GM03348 (cell line): ENCODE measurements at regions not wholly inside any gene's neighbourhood (a gene's known extent, or its start where the extent isn't known, plus 50 kb on each side); places are given as distances from the start of the nearest gene placed in this dataset.
A peak's percentile ranks its signal among the peaks of the same experiment; 100 is the strongest.

Experiments
- DNase-seq: peaks from one replicate; pipeline ENCODE4 v3.0.0; 2012; ENCODE audit warnings: low spot score

- no peak for DNase-seq
Observed at GRCh38 chr3:135867911-135868310, 97.6 kb upstream of the PPP2R3A start.

GRCh38 chr3:135868801-135869200, 96.7 kb upstream of the PPP2R3A start:
- DNase-seq = no peak

- no peak for DNase-seq
Observed at GRCh38 chr3:135869439-135870105, 96.0 kb upstream of the PPP2R3A start.

GRCh38 chr3:135871311-135871710, 94.2 kb upstream of the PPP2R3A start:
- DNase-seq = no peak

GRCh38 chr3:135874035-135874434, 91.5 kb upstream of the PPP2R3A start:
- no peak for DNase-seq

GRCh38 chr3:135878501-135878900, 87.0 kb upstream of the PPP2R3A start:
- DNase-seq = no peak

- DNase-seq = no peak
Observed at GRCh38 chr3:135885885-135886284, 79.6 kb upstream of the PPP2R3A start.

- peak; percentile 24 for DNase-seq
Observed at GRCh38 chr3:135887220-135887619, 78.3 kb upstream of the PPP2R3A start.

- no peak for DNase-seq
Observed at GRCh38 chr3:135889443-135889842, 76.1 kb upstream of the PPP2R3A start.

GRCh38 chr3:135891121-135891520, 74.4 kb upstream of the PPP2R3A start:
- no peak for DNase-seq

GRCh38 chr3:135895106-135895733, 70.3 kb upstream of the PPP2R3A start:
- peak; percentile 71 for DNase-seq

- peak; percentile 32 for DNase-seq
Observed at GRCh38 chr3:135895734-135896121, 69.8 kb upstream of the PPP2R3A start.

- DNase-seq = peak; percentile 73
Observed at GRCh38 chr3:135896613-135897012, 68.9 kb upstream of the PPP2R3A start.

- DNase-seq = no peak
Observed at GRCh38 chr3:135897715-135898114, 67.8 kb upstream of the PPP2R3A start.

GRCh38 chr3:135898774-135899173, 66.8 kb upstream of the PPP2R3A start:
- no peak for DNase-seq

GRCh38 chr3:135905058-135905724, 60.3 kb upstream of the PPP2R3A start:
- DNase-seq = peak; percentile 33

GRCh38 chr3:135907422-135908165, 57.9 kb upstream of the PPP2R3A start:
- no peak for DNase-seq

GRCh38 chr3:135908225-135908624, 57.3 kb upstream of the PPP2R3A start:
- no peak for DNase-seq

- DNase-seq = no peak
Observed at GRCh38 chr3:135908737-135909136, 56.8 kb upstream of the PPP2R3A start.

- peak; percentile 22 for DNase-seq
Observed at GRCh38 chr3:135911110-135911509, 54.4 kb upstream of the PPP2R3A start.

- no peak for DNase-seq
Observed at GRCh38 chr3:135915206-135915605, 50.3 kb upstream of the PPP2R3A start.
